Urinary bladder (tissue), 3 donors: ENCODE measurements at regions not wholly inside any gene's neighbourhood (a gene's known extent, or its start where the extent isn't known, plus 50 kb on each side); places are given as distances from the start of the nearest gene placed in this dataset.

ENCODE experiments used
- DNase-seq: peaks from one replicate; pipeline ENCODE4 v3.0.0-alpha.2; 2015; ENCODE audit errors: extremely low spot score
- H3K27ac ChIP-seq: one replicate; pipeline ENCODE4 v1.5.1; 2013; ENCODE audit warnings: low read depth, mild to moderate bottlenecking, moderate library complexity
- H3K36me3 ChIP-seq: one replicate; pipeline ENCODE4 v1.6.1; 2013; ENCODE audit warnings: mild to moderate bottlenecking, moderate library complexity; ENCODE audit not compliant: insufficient read depth
- H3K4me1 ChIP-seq: one replicate; pipeline ENCODE4 v1.6.1; 2013; ENCODE audit warnings: mild to moderate bottlenecking, moderate library complexity; ENCODE audit not compliant: insufficient read depth
- H3K4me3 ChIP-seq: one replicate; pipeline ENCODE4 v1.5.1; 2013; ENCODE audit warnings: low read depth, low read length
- WGBS: extraction: QIAGEN DNeasy Blood & Tissue Kit; methylation state at CpG from one replicate; pipeline ENCODE4 v1.1.7; 2013; 5-methylcytosine and 5-hydroxymethylcytosine counted together
- donor health status: healthy with polysubstance abuse.
- donor health status: healthy.

DNA sequence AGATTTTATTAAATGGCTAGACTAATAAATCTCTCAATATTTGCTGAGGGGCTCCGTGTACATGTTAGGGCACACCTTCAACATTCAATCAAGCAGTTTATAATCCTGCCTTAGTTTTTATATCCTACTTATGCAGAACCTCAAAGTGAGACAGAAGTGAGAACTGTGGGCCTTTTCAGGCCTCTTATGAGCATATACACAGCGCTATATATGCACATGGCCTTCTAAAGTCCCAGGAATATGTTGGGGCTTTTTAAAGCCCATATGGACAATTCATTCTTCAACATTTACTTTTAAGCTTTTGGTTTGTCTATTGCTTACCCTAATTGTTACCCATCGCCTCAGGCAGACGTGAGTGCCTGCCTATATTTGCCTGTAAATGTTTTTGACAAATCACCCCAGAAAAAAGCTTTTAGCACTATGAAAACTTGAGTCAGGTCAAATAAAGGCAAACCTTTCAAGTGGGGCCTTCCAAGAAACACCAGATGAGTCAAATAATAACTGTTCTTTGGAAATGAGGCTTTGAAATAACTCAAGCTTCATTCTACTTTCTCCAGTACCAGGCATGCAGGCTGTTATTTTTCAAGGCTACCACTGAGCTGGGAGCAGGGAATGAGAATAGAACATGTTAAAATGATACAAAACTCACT lies 58.2 kb downstream of the ESM1 start:
- Histone ChIP-seq H3K4me1 (no peaks in the 10 kb centered on the region), H3K27ac (no peak overlapping the region), H3K4me3 (no peak overlapping the region), H3K36me3 (no peaks in the 10 kb centered on the region)
- no peak for DNase-seq
- 71% methylated on average over 4 of the region's 4 CpGs for WGBS

DNA sequence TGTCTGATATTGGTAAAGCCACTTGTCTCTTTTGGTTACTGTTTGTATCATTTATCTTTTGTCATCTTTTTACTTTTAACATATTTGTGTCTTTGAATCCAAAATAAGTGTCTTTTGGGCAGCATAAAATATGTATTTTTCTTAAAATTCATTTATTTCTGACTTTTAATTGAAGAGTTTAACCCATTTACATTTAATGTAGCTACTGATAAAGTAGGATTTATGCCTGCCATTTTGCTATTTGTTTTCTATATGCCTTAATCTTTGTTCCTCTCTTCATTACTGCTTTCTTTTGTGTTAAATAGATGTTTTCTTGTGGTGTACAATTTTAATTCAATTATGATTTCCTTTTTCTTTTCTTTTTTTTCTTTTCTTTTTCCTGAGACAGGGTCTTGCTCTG lies 60.9 kb downstream of the ESM1 start:
- Histone ChIP-seq H3K27ac (no peak overlapping the region), H3K36me3 (no peaks in the 10 kb centered on the region), H3K4me1 (no peaks in the 10 kb centered on the region), H3K4me3 (no peak overlapping the region)
- no peak for DNase-seq

DNA sequence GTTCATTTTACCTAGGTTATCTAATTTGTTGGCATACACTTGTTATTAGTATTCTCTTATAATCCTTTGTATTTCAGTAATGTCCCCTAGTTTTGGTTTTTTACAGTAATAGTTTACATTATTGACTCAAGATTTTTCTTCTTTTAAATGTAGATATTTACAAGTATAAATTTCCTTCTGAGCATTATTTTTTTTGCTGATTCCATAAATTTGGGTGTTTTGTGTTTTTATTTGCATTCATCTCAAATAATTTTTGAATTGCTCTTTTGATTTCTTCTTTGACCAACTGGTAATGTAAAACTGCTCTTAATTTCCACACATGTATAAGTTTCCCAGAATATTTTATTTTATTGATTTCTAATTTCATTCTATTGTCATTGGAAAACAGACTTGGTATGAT lies 68.1 kb downstream of the ESM1 start:
- no peak for DNase-seq
- H3K4me1 ChIP-seq = no peaks in the 10 kb centered on the region
- H3K4me3 ChIP-seq = no peak overlapping the region
- H3K36me3 ChIP-seq = no peaks in the 10 kb centered on the region
- no peak overlapping the region for H3K27ac ChIP-seq

DNA sequence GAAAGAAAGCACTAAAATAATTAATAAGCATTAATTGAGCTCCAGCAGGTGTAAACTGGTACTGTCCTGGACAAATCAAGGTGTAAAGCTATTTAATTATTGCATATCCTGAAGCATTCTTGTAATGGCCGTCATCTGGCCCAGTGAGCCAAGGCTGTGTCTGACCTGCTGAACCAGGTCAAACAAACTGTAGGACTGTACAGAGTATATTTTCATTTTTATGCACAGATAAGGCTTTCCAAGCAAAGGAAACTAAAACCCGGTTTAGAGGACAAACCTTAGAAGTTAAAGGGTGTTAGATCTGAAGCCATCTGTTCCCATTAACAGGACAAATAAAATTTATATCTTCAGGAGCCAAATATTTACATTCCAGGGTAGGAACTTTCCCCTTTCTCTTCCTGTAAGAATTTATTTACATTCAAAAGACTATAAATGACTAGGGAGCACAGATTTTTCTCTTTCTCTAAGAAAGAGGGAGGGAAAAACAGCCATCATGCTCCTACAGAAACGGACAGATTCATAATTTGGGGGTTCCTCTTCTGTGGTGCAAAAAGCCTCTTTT lies 69.8 kb downstream of the ESM1 start:
- H3K4me1 ChIP-seq = no peaks in the 10 kb centered on the region
- 21% methylated on average over 3 of the region's 3 CpGs for WGBS
- no peak overlapping the region for H3K4me3 ChIP-seq
- H3K36me3 ChIP-seq = no peaks in the 10 kb centered on the region
- no peak overlapping the region for H3K27ac ChIP-seq
- no peak for DNase-seq

DNA sequence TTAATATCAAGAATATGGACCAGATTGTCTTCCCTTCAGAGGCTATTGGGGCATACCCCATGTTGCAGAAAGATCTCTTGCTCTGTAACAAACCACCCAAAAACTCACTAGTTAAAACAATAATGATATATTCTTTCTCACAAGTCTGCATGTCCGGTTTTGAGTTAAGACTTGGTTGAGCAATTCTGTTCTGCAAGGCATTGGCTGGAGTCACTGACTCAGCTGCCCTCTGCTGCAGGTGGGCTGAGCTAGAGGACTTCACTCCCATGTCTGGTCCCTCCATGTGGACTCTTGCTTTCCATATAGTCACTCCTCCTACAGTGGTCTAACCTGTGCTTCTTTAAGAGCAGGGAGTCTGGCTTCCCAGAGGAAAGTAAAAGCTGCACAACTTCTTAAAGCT lies 73.4 kb downstream of the ESM1 start:
- no peak overlapping the region for H3K4me3 ChIP-seq
- 89% methylated on average over 1 of the region's 1 CpG for whole genome bisulfite sequencing
- no peaks in the 10 kb centered on the region for H3K36me3 ChIP-seq
- DNase-seq = no peak
- H3K27ac ChIP-seq = no peak overlapping the region
- no peaks in the 10 kb centered on the region for H3K4me1 ChIP-seq

DNA sequence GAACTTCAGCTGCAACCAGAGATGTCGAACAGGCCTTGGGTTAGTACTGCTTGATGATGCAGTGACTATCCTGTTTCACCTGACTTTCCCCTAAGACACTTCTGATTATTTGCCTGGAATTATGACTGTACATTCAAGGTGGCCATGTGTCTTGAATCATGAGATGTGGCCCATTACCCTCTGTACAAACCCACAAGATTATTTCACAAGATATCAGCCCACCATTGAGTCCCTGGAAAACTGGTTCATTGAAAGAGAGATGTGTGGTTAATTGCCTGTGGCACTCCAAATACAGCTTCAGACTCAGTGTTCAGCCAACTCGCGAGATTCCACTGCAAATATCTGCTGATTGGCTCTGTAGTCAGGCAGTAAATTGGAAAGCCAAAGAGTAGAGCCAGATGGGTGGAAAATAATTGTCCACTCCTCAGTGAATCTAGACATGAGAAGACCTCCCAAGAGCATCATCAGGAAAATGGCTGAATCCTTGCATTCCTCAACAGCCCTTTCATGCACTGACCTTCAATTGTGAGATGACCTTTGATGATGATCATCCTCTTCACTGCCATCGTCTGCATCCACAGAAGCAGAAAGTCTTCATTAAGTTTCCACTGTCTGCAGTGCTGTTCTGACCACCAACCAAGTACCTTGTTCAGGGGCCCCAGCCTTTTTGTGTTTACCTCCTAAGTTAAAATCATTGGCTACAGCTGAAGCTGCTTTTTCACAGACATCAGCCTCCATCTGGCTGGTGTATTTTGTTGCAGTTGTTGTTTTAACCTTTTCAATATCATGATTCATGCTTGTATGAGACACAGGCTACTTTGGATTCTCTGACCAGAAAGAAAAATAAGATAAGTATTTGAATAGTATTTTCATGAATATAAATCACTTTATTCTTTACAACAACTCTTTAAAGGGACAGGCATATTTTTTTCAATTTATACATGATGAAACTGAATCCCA lies 75.2 kb downstream of the ESM1 start:
- H3K4me3 ChIP-seq = no peak overlapping the region
- no peaks in the 10 kb centered on the region for H3K4me1 ChIP-seq
- H3K27ac ChIP-seq = no peak overlapping the region
- 70% methylated on average over 4 of the region's 4 CpGs for WGBS
- no peak for DNase-seq
- H3K36me3 ChIP-seq = no peaks in the 10 kb centered on the region

DNA sequence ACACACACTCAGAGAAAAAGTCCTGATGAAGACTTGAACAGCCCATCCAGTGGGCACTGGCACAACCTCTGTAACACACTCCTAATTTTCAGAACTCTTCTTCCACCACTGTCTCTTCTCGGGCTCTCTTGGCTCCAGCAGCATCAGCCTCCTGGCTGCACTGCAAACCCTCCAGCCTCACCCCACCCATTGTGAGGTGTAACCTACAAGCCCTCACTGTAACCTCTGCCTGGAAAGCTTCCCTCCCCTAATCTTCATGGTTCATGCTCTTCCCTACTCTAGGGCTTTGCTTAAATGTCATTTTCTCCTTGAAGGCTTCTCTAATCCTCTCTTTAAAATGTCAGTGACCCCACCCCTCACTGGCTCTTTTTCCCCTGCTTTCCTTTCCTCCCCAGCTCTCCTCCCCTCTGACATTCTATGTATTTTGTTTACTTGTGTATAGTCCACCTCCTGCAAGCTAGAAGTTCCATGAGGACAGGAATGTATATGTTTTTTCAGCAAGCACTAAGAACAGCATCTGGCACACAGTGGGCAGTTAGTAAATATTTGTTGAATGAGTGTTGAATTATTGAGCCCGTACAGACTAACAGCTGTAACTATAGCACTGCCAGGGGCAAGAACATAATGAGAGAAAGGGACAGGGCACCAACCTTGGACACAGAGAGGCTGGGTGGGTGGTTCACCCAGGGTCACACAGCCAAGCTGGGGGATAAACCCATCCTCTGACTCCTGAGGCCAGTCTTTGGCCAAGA lies 76.4 kb downstream of the ESM1 start:
- H3K4me1 ChIP-seq = no peaks in the 10 kb centered on the region
- WGBS = 50% methylated on average over 2 of the region's 2 CpGs
- H3K4me3 ChIP-seq = no peak overlapping the region
- H3K27ac ChIP-seq = no peak overlapping the region
- no peak for DNase-seq
- H3K36me3 ChIP-seq = no peaks in the 10 kb centered on the region

DNA sequence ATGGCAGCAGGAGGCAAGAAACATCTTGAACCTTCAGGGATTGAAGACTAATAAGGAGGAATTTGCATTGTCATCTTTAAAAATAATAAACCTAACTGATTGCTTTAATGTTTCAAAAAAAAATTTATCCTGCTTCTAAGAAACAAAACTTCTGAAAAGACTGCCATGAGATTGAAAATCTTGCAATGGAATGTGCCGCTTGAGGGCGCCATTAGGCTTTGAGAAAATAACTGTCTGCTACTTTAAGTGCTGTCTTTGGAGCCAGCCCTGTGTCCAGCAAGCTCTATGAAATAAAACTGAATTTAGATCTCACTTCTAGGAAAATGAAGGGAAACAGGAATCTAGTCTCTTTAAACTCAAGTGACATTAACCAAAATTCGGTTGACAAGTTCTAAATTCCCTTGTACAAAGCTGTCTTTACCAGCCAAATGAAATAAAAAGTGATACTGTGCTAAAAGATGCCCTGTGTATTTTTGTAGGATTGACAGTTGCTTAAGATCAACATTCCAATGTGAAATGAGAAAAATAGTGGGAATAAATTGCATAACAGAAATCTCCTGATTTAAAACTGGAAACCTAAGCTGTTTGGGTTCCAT lies 79.4 kb downstream of the ESM1 start:
- Histone ChIP-seq H3K36me3 (no peaks in the 10 kb centered on the region), H3K4me3 (no peak overlapping the region), H3K4me1 (no peaks in the 10 kb centered on the region), H3K27ac (no peak overlapping the region)
- DNase-seq = no peak
- WGBS = 3% methylated on average over 3 of the region's 3 CpGs

DNA sequence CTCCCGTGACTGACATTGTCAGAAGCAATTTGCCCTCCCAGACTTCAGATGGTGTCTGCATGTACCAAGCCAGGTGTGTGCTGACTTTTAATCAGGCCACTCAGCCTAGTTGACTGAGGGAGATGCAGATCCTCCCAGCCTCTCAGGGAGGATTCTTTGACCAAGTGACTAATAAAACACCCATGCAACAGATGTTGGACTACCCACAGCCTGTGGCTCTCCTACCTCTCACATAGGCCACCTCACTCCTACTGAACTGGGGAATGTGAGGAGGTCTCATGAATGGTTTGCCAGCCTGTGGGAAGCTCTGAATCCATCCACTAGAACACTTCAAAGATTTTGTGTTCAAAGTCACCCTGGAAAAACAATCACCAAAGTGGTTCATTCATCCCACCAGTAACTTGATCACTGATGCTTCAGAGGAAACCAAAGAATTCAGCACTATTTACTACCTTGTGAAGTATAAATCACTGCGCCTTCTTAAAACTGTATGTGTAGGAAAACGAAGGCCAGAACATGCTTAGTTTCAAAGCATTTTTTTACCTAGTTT lies 80.1 kb downstream of the ESM1 start:
- Histone ChIP-seq H3K4me1 (no peaks in the 10 kb centered on the region), H3K4me3 (no peak overlapping the region), H3K27ac (no peak overlapping the region), H3K36me3 (no peaks in the 10 kb centered on the region)
- 89% methylated on average over 3 of the region's 3 CpGs for WGBS
- DNase-seq = no peak

DNA sequence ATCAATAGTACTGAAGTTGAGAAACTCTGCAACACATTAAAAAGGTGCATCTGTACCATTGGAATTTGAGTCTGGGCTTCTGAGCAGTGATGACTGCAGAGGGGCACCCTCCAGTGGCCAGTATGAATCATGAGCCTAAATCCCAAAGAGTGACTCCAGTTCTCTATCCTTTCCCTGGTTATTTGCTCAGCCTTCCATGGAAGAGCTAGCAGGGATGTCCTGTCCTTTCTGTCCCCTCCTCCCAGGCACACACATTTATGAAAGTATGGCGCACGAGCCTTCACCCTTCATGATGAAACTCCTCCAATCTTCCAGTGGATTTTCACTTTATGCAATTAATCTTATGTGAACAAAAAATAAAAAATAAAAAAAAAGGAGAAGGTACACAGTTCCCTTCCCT lies 81.0 kb downstream of the ESM1 start:
- Histone ChIP-seq H3K4me3 (no peak overlapping the region), H3K36me3 (no peaks in the 10 kb centered on the region), H3K27ac (no peak overlapping the region), H3K4me1 (no peaks in the 10 kb centered on the region)
- DNase-seq = no peak
- 64% methylated on average over 2 of the region's 2 CpGs for whole genome bisulfite sequencing

DNA sequence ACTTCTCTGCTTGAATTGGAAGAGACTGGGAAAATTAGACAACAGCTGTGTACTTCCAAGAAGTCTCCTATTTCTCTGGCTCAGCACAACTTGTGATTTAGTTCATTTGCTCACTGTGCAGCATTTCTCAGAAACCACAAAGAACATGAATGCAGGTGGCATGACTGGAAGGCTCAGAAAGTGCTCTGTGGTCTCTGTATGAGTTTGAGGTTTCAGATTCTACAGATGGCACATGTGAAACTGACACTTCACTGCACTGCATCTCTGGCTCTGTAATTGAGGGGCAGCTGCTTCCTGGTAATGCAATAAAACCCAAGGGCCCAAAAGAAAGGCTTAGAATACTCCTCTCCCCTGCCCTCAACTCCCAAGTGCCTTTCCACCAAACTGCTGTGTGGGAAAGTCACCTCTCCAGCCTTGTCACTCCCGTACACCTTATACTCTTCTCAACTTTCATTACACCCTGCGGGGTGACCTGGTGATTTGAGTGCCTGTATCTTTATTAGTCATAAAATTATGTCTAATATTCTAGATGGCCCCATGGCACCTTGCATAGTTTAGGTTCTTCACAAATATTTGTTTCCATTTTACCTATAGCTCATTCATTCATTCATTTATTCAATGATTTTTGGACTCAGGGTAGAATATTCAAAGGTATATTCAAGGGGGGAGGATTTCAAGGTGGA lies 82.5 kb downstream of the ESM1 start:
- H3K36me3 ChIP-seq = no peaks in the 10 kb centered on the region
- H3K4me1 ChIP-seq = no peaks in the 10 kb centered on the region
- no peak overlapping the region for H3K4me3 ChIP-seq
- WGBS = 72% methylated on average over 2 of the region's 2 CpGs
- no peak overlapping the region for H3K27ac ChIP-seq
- DNase-seq = no peak

DNA sequence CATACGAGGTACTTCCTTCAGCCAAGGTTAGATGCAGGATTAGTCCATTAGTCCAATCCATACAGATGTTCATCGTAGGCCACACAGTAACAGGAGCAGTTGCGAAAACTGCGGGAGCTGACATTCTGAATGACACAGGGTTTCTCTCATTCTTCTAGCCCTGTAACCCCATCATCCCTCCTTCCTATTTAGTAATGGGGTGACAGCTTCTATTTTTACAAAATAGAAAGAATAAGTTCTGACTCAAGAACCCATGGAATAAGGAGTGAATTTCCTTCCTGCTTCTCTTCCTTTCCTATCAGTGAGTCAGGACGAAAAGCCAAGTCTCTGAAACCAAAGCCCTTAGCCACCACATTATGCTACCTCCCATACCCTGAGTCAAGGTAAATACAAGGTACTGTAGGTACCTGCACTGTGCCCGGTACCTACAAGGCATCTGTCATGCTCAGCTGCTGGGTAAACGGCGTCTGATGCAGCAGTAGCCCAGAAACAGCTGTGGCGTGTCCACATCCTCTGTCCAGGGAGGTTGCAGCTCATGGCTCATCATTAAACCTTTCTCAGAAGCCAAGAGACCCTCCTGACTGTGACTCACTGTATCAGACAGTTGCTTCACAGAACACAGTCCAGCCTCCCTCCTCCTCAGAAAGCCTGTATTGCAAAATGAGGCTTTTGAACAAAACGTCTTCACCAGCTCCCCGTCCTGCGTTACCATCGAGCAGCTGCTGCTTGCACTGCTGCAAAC lies 84.2 kb downstream of the ESM1 start:
- Histone ChIP-seq H3K4me1 (no peaks in the 10 kb centered on the region), H3K36me3 (no peaks in the 10 kb centered on the region), H3K27ac (no peak overlapping the region), H3K4me3 (no peak overlapping the region)
- WGBS = 58% methylated on average over 13 of the region's 13 CpGs
- no peak for DNase-seq
